Mucosa of descending colon (tissue), 3 donors: ENCODE measurements at regions not wholly inside any gene's neighbourhood (a gene's known extent, or its start where the extent isn't known, plus 50 kb on each side); places are given as distances from the start of the nearest gene placed in this dataset.

Experiments
- ATAC-seq: fragments of 200-7000 bp; cut with Tn5 transposase; one replicate; pipeline ENCODE4 v1.9.1; 2020; ENCODE audit warnings: mild to moderate bottlenecking, moderate library complexity
- DNase-seq, 3 donors: peaks; one replicate each; pipeline ENCODE4 v3.0.0-alpha.2; 2020
- H3K36me3 ChIP-seq: fragments of 200-600 bp; one replicate; pipeline ENCODE4 v1.8.0; 2021; ENCODE audit warnings: low read depth, mild to moderate bottlenecking
- H3K4me1 ChIP-seq: fragments of 200-600 bp; one replicate; pipeline ENCODE4 v1.8.0; 2021; ENCODE audit warnings: low read depth, mild to moderate bottlenecking
- H3K4me3 ChIP-seq: fragments of 200-600 bp; one replicate; pipeline ENCODE4 v1.8.0; 2021; ENCODE audit warnings: mild to moderate bottlenecking
- H3K9me3 ChIP-seq: fragments of 200-600 bp; one replicate; pipeline ENCODE4 v1.8.0; 2021; ENCODE audit warnings: mild to moderate bottlenecking
- intact Hi-C, 2 donors: fragments of 100-400 bp; cut with DNase I in 1 of 2; cut with micrococcal nuclease in 1 of 2; formaldehyde crosslinking; loops; one replicate each; pipeline versions ENCODE4 v1.11.0 to v1.11.1; 2022; cut with DNase I, micrococcal nuclease
- TF ChIP-seq, protein P1 (sequence below): fragments of 200-600 bp; IDR thresholded peaks from one replicate; pipeline ENCODE4 v1.8.0; 2022; ENCODE audit warnings: antibody characterized with exemption, mild to moderate bottlenecking
- donor health status: DM: no; HTN: no; CAD: no; lungs with moderate emphysema.
- donor health status: DM: no; HTN: no; CAD: no.
- donor health status: DM: no; HTN: yes; CAD: no.

DNA sequence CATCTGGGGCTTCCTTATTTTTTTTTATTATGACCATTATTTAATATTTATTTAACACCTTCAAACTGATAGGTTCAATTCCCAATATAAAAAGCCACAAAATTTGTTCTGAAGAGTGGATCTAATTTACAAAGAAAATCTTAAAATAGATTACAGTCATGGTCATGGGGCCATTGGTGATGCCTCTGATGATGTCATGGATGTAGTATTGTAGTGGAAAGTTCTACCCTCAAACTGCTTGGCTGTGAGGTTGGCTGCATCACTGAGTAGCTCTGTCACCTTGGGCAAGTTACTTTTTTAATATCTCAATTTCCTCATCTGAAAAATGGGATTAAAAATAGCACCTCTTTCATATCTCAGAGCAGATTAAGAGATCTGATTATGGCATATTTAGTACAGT, 128.5 kb downstream of the DKK1 start:
- no peaks in the 10 kb centered on the region for H3K9me3 ChIP-seq
- no peaks in the 10 kb centered on the region for H3K36me3 ChIP-seq
- no peak overlapping the region for H3K4me3 ChIP-seq
- DNase-seq, result no peak
- no peaks in the 10 kb centered on the region for H3K4me1 ChIP-seq
- no peak for ATAC-seq
- intact Hi-C loops, result no loop called here
- TF ChIP-seq, protein P1, sequence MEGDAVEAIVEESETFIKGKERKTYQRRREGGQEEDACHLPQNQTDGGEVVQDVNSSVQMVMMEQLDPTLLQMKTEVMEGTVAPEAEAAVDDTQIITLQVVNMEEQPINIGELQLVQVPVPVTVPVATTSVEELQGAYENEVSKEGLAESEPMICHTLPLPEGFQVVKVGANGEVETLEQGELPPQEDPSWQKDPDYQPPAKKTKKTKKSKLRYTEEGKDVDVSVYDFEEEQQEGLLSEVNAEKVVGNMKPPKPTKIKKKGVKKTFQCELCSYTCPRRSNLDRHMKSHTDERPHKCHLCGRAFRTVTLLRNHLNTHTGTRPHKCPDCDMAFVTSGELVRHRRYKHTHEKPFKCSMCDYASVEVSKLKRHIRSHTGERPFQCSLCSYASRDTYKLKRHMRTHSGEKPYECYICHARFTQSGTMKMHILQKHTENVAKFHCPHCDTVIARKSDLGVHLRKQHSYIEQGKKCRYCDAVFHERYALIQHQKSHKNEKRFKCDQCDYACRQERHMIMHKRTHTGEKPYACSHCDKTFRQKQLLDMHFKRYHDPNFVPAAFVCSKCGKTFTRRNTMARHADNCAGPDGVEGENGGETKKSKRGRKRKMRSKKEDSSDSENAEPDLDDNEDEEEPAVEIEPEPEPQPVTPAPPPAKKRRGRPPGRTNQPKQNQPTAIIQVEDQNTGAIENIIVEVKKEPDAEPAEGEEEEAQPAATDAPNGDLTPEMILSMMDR, result no peak

DNA sequence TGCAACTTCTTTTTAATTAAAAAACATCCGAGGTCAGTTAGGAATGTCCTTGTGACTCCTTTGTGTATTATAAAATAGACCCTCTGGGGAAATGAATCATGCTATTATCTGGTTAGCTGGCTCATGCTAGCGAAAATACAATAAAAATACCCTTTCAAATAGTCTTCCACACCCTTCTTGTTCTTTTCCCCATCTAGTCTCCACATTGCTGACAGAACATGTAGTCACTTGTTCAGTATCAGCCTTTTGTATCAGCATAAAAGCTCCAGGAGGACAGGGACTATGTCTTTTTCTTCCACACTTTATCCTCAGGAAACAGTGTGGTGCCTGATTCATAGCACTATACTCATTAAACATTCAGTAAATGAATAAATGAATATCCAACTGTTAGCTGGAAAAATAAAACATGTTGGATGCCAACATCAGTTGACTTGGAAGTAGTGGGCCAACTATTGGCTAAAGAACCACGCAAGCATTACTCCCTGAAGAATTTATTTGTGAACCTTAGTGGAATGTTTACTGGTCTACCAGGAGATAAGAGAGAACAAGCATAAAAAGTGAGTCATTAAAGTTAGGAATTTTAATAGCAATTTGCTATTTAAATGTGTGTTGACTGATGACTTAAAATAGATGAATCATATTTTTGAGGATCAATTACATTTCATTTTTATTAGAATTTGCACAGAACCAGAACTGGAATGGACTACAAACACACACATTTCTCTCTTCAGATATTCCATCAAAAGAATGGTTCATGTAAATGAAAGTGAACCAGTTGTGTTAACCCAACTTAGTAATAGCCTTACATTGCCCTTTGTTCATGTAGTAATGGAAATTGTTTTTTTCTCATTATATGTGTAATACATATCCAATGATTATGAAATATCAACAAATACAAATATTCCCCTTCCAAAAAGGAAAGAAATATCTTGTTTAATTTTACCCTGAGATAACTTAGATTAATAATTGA, 129.6 kb downstream of the DKK1 start:
- no peak for ATAC-seq
- H3K4me1 ChIP-seq, result no peaks in the 10 kb centered on the region
- DNase-seq, result no peak
- TF ChIP-seq, protein P1, result no peak
- H3K36me3 ChIP-seq, result no peaks in the 10 kb centered on the region
- intact Hi-C loops, result no loop called here
- no peaks in the 10 kb centered on the region for H3K9me3 ChIP-seq
- no peak overlapping the region for H3K4me3 ChIP-seq

DNA sequence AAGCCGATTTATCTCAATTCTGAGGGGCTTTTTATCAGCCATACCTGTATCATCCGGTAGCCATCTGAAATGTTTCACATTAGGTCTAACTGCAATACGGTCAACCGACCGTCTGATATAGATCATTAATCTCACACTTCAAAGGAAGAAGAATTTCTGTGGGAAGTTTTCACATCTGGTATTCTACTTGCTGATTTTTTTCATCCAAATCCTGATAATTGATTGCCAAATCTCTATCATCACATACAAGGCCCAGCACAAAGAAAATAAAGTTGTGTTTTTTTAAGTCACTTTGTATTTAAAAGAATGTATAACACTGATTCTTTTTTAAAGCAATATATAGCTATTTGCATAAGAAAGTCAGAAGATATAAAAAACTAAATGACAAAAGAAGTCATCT, 132.3 kb downstream of the DKK1 start:
- TF ChIP-seq, protein P1, result no peak
- H3K9me3 ChIP-seq, result no peaks in the 10 kb centered on the region
- intact Hi-C loops, result no loop called here
- ATAC-seq (no peak), DNase-seq (no peak)
- no peak overlapping the region for H3K4me3 ChIP-seq
- no peaks in the 10 kb centered on the region for H3K4me1 ChIP-seq
- no peaks in the 10 kb centered on the region for H3K36me3 ChIP-seq

DNA sequence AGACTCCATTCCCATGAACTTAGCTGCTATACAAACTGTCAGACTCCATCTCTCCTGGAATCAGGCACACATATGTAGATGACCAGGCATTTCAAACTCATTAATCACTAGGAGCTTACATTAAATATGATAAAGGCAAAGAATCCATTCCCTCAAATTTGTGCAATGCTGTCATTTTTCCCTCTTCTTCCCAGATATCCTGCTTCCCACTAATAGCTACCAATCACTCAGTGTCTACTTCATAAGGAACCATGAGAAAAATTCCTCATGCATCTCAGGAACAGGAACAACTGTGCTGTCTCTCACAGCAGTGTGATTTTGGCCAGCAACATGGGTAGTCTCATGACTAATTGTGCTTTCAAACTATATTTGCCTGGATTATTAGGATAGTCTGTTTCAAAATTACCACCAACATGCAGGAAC, 133.9 kb downstream of the DKK1 start:
- no peak for ATAC-seq

DNA sequence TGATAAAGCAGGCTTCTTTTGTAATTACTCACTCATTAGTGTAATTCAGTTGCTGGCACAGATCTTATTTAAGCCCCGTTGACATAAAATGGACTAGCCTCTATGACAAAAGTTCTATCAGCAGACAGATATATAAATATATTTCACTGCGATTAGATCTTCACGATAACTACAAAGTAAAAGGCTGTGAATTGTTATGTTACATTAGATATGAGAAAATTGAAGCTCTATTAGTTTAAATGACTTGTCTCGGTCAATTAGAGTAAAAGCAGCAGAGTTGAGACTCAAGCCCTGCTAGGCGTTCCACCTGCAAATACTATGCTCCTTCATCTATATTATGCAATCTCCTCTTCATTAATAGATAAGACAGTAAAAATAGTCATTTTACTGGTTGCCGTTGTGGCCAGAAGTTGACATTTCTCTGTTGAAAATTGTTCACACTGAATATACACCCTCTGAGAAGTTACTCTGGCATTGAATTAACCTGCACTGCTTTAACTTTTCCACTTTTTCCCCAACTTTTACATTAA, 136.7 kb downstream of the DKK1 start:
- TF ChIP-seq, protein P1, result no peak
- no peaks in the 10 kb centered on the region for H3K9me3 ChIP-seq
- DNase-seq (no peak), ATAC-seq (no peak)
- no peaks in the 10 kb centered on the region for H3K4me1 ChIP-seq
- intact Hi-C loops, result no loop called here
- H3K36me3 ChIP-seq, result no peaks in the 10 kb centered on the region
- H3K4me3 ChIP-seq, result no peak overlapping the region

More for the DNA sequence above, 133.9 kb downstream of the DKK1 start:
- Histone ChIP-seq H3K9me3 (no peaks in the 10 kb centered on the region), H3K4me3 (no peak overlapping the region), H3K4me1 (no peaks in the 10 kb centered on the region), H3K36me3 (no peaks in the 10 kb centered on the region)
- no peak for DNase-seq
- TF ChIP-seq, protein P1, result no peak
- intact Hi-C loops, result no loop called here
